Ureter (tissue), 1 donor: ENCODE measurements at regions not wholly inside any gene's neighbourhood (a gene's known extent, or its start where the extent isn't known, plus 50 kb on each side); places are given as distances from the start of the nearest gene placed in this dataset.
"Not testable (repeated sequence)": the region's sequence is repeated elsewhere in the genome, so short reads cannot be mapped to it uniquely, and the experiment has no call there.

Source experiments
- DNase-seq: peaks from one replicate; pipeline ENCODE4 v3.0.0-alpha.2; 2020; ENCODE audit warnings: low spot score
- donor health status: DM: yes; HTN: yes; CAD: no.

- DNase-seq: not testable (repeated sequence)
These were observed 143.4 kb upstream of the POGK start for GRCh38 chr1:166695834-166696233.

GRCh38 chr1:166698771-166699170 is 140.5 kb upstream of the POGK start:
- no peak for DNase-seq

GRCh38 chr1:166699613-166700012 is 139.7 kb upstream of the POGK start:
- no peak for DNase-seq

- DNase-seq: no peak
These were observed 138.6 kb upstream of the POGK start for GRCh38 chr1:166700696-166701095.

- no peak for DNase-seq
These were observed 137.6 kb upstream of the POGK start for GRCh38 chr1:166701603-166702100.

GRCh38 chr1:166703141-166703540 is 136.1 kb upstream of the POGK start:
- no peak for DNase-seq

- DNase-seq: no peak
These were observed 135.4 kb upstream of the POGK start for GRCh38 chr1:166703726-166704462.

- DNase-seq: no peak
These were observed 133.6 kb upstream of the POGK start for GRCh38 chr1:166705376-166706289.

- no peak for DNase-seq
These were observed 122.7 kb upstream of the POGK start for GRCh38 chr1:166716620-166717019.

- no peak for DNase-seq
These were observed 118.1 kb upstream of the POGK start for GRCh38 chr1:166721145-166721544.

- no peak for DNase-seq
These were observed 108.9 kb upstream of the POGK start for GRCh38 chr1:166730299-166730888.

GRCh38 chr1:166738140-166738539 is 101.1 kb upstream of the POGK start:
- no peak for DNase-seq

- DNase-seq: no peak
These were observed 100.4 kb upstream of the POGK start for GRCh38 chr1:166738873-166739272.

GRCh38 chr1:166740668-166741276 is 98.5 kb upstream of the POGK start:
- no peak for DNase-seq

GRCh38 chr1:166763318-166763717 is 76.0 kb upstream of the POGK start:
- no peak for DNase-seq

GRCh38 chr1:166766942-166767341 is 72.3 kb upstream of the POGK start:
- no peak for DNase-seq

- not testable (repeated sequence) for DNase-seq
These were observed 54.6 kb upstream of the POGK start for GRCh38 chr1:166784646-166785045.

- DNase-seq: no peak
These were observed 53.3 kb upstream of the POGK start for GRCh38 chr1:166785987-166786386.

- DNase-seq: no peak
These were observed 50.0 kb upstream of the POGK start for GRCh38 chr1:166789286-166789685.
